H1 (cell line): ENCODE measurements at regions not wholly inside any gene's neighbourhood (a gene's known extent, or its start where the extent isn't known, plus 50 kb on each side); places are given as distances from the start of the nearest gene placed in this dataset.

Experiments used
- CTCF ChIP-seq, 3 experiments: IDR thresholded peaks; 1 replicate in 2 of 3; 2 replicates in 1 of 3; pipeline versions ENCODE4 v1.5.1 to v1.6.1; 2011; ENCODE audit warnings: low read length in 3 of 3, mild to moderate bottlenecking in 3 of 3, inconsistent platforms in 2 of 3, low read depth in 1 of 3, moderate library complexity in 1 of 3; ENCODE audit not compliant: insufficient read depth in 1 of 3; ENCODE audit errors: control extremely low read depth in 1 of 3
- NANOG ChIP-seq: IDR thresholded peaks from 2 replicates; pipeline ENCODE4 v1.6.1; 2011; ENCODE audit warnings: low read length, low read depth, mild to moderate bottlenecking, inconsistent platforms; ENCODE audit not compliant: insufficient read depth, poor library complexity, severe bottlenecking
- POLR2A ChIP-seq, 2 experiments: IDR thresholded peaks; 1 replicate in 1 of 2; 2 replicates in 1 of 2; pipeline ENCODE4 v1.6.1; 2011; ENCODE audit warnings: low read depth in 2 of 2, low read length in 2 of 2, mild to moderate bottlenecking in 2 of 2; ENCODE audit errors: control extremely low read depth in 1 of 2
- POLR2AphosphoS5 ChIP-seq: IDR thresholded peaks from 2 replicates; pipeline ENCODE4 v1.6.1; 2011; ENCODE audit warnings: low read depth, low read length
- TAF1 ChIP-seq: IDR thresholded peaks from 2 replicates; pipeline ENCODE4 v1.6.1; 2011; ENCODE audit warnings: mild to moderate bottlenecking, low read depth, low read length

- TF ChIP-seq CTCF (IDR thresholded peaks at IDR 0.05; ENCODE audit: control extremely low read depth in 1 of 3, insufficient read depth in 1 of 3, low read depth in 1 of 3, low read length in 3 of 3) (no peak), POLR2AphosphoS5 (no peak), POLR2A (IDR thresholded peaks at IDR 0.05; ENCODE audit: control extremely low read depth in 1 of 2, low read depth in 2 of 2, low read length in 2 of 2) (no peak), NANOG (no peak), TAF1 (no peak)
These were observed 93.5 kb upstream of the MALRD1 start (continued) for GRCh38 chr10:18955061-18955460.
